Tongue (tissue), 1 donor: ENCODE measurements at regions not wholly inside any gene's neighbourhood (a gene's known extent, or its start where the extent isn't known, plus 50 kb on each side); places are given as distances from the start of the nearest gene placed in this dataset.

Experiments
- DNase-seq: peaks from one replicate; pipeline ENCODE4 v3.0.0-alpha.2; 2015

DNA sequence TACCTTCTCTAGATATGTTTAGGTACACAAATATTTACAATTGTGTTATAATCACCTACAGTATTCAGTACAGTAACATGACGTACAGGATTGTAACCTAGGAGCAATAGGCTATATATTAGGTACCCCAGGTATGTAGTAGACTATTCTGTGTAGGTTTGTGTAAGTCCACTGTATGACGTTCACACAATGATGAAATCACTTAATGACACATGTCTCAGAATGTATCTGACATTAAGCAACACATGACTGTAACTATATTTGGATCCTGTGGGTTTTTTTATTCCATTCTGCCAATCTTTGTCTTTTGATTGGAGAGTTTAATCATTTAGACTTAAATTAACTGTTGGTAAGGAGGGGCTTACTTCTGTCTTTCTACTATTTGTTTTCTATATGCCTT is 52.1 kb downstream of the STYXL2 start:
- DNase-seq = no peak

DNA sequence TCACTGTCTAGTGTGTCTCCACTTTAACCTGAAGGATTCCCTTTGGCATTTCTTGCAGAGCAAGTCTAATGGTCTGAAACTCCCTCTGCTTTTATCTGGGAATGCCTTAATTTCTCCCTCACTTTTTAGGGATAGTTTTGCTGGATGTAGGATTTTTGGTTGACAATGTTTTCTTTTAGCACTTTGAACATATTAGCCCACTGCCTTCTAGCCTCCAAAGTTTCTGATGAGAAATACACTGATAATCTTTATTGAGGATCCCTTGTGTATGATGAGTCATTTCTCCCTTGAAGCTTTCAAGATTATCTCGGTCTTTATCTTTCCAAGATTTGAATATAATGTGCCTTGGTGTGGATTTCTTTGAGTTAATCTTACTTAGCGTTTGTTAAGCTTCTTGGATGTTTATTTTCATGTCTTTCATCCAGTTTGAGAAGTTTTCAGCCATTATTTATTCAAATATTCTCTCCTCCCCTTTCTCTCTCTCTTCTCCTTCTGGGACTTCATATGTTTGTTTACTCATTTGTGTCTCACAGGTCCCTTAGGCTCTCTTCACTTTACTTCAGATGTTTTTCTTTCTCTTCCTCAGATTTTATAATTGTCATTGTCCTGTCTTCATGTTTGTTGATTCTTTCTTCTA is 53.1 kb downstream of the STYXL2 start:
- DNase-seq = no peak

DNA sequence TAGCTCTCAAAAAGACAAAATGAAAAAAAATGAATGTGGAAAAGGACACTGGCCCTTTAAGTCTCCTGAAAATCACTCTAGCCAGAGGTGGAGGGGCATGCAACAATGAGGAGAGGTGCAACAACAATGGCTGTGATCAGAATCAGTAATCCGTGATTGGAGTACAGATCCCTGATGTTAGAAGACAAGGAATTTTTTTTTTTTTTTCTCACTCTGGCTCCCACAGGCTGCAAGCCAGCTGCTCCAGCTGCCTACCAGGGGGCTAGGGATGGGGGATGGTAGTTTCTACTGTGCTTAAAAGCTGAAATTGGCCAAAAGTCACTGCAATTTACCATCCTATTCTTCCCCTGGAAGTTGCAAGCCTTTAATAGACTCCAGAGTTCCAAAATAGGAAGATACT is 54.5 kb downstream of the STYXL2 start:
- peak; percentile 77 for DNase-seq

DNA sequence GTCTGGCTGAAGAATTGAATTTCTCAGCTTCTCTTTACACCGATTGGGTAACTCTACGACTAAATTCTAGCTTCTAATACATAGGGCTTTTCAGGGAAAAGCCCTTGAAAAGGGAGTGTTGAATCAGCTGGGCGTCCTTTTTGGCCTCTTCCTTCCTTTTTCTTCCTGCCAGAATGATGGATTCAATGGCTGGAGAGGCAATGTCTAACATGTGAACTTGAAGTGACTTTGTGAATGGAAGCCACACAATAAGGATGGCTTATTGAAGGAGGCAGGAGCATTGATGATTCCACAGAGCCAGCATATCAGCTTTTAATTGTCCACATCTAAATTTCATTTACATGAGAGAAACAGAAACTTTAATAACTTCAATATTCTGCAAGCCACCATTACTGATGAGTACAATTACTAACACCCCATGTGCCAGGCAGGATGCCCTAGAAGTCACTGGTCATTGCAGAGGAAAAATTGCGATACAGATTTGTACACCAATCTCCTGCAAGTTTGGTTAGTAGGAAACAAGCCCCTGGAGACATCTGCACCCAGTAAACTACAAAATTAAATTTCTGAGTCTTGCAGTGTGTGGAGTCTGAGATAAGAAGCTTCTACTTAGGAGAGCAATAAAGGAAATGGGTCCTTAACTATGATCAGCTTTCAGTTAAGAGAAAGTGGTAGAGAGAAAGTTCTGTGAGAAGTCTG is 56.1 kb downstream of the STYXL2 start:
- no peak for DNase-seq

DNA sequence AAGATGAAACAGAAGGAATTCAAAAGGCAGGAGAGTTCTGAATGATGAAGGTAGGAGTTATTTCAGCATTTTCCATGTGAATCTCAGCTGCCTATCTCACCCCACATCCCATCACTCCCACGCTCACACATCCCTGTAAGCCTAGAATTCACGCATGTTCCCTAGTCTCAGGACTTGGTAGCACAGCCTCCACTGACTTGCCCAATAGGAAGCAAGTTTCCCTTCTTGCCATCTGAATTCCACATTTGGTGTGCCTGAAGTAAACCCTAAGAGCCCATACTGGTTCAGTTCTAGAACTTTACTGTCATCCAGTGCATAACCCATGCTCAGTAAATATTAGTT is 56.6 kb downstream of the STYXL2 start:
- no peak for DNase-seq

DNA sequence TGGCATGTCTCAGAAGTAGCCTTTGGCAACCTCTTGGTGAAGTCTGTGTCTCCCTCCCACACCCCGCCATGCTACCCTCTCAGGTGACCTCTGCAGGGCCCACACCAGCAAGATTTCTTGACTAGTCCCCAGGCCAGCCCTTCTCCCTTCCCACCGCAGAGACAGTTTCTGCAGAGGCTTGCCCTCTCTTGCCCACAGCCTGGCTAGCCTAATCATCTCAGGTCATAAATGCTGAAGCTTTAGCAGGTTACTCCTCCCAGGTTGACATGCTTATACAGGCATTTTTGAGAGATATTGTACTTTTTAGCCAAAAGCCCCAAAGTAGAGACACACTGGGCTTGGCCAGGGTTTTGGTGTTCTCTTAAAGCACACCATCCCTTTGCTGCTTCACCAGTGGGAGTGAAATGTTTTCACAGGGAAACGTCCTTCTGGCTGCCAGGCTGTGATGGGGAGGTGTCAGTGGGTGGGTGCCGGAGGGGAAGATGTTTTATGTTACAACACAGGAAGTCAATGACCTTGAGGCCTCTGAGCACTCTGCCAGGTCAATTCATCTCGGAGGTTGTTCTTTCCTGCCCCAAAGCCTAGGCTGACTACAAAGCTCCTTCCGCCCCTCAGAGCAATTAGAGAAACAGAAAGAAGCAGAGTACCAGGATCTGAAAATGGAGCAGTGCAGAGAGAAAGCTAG is 58.5 kb downstream of the STYXL2 start:
- no peak for DNase-seq

DNA sequence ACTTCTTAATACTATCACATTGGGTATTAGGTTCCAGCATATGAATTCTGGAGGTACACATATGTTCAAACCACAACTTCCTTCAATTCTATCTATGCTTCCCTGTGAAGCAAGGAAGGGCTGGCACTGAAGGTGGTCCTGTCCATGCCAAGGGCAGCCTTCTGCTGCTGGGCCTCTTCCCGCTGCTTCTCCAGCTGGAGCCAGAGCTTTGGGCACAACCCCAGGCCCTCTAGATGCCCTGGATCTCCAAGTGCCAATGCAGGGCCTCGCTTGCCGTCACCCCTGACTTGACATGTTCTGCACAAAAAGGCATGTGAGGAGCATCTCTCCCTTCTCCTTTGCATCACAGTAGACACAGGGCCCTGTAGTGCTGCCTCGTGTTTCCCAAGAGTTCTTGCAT is 62.6 kb downstream of the STYXL2 start:
- no peak for DNase-seq

DNA sequence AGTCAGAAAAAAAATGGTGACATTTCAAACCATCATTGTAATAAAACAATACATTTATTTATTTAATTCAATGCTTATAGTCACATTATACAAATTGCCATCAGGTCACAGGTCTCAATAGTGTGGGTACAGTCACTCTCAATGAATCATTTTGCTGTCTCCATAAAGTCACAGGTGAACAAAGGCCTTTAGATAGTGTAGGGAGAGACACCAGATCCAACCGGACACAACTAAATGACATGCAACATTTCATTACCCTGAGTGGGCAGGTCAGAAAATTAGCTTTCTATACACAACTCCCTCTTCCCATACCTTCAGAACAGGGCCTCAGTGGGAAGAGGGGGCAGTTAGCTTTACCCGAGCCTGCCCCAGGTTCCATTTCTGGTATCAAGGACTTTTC is 63.2 kb downstream of the STYXL2 start:
- no peak for DNase-seq

DNA sequence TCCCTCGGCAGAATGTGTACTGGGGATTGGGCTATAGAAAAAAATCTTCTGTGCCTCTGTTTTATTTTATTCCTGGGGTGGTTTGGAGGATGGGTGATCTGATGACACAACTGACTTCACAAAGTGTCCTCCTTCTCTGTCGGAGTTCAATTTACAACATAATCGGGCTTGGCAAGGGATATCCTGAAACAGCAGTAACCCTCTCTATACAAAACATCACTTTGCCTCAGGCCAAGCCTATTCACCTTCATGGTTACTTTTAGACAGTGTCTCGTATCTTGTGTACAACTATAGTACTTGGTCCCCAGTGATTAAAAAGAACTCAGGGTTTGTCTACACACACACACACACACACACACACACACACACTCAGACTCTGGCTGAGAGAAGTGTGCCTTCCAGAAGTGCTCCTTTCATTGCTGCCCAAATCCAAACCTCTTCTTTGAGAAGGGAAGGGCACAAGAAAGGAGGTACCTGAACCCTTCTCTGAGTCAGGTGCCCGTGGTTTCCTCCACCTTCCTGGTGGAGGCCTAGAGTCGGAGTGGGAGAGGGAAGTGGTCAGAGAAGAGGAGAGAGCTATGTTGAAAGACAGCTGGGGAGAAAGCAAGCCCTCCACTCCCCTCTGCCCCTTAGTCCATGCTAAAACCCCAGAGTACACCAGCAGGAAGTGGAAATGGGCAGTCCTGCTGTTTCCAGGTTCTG is 62.4 kb upstream of the POU2F1 start:
- no peak for DNase-seq

DNA sequence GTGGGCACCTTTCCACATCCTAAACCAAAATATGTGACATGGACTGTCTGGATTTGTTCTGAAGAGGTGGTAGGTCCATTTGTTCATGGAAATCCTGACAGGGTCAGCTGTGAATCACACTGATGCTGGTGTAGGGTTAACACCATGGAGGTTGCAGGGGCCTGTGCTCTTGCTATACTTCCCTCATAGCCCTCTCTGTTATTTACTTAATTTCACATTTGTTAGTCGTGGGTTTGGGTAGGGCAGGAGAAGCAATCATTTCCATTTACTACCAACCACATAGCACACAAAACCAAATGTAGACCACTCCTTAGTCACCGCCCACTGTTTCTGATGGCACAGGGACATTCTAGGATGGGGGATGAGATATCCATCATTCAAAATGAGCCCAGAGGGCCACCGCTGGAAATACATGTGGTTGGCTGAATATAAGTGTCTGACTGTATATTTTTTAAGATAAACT is 61.8 kb upstream of the POU2F1 start:
- DNase-seq = no peak

DNA sequence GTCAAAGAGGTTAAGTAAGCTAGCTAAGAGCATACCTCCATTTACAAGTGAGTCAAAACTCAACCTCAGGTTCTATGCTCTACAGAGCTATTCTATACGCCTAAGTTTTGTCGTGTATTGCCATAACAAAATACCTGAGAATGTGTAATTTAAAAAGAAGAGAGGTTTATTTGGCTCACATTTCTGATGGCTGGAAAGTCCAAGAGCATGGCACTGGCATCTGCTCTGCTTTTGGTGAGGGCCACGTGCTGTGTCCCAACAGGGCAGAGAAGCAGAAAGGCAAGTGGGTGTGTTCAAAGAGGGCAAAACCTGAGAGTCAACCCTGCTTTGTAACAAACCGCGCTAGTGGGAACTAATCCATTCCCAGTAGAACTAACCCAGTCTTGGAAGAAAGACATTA is 60.9 kb upstream of the POU2F1 start:
- DNase-seq = no peak

DNA sequence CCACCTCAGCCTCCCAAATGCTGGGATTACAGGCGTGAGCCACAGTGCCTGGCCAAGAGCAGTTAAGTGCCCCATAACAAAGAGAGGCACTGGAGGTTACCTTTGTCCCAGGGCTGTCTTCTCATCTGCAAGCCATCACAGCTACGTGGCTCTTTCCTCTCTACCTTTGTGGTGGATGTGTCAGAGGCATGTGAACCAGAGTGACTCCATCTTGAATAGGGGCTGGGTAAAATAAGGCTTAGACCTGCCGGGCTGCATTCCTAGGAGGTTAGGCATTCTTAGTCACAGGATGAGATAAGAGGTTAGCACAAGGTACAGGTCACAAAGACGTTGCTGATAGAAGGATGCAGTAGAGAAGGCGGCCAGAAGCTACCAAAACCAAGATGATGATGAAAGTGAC is 59.4 kb upstream of the POU2F1 start:
- DNase-seq = no peak

DNA sequence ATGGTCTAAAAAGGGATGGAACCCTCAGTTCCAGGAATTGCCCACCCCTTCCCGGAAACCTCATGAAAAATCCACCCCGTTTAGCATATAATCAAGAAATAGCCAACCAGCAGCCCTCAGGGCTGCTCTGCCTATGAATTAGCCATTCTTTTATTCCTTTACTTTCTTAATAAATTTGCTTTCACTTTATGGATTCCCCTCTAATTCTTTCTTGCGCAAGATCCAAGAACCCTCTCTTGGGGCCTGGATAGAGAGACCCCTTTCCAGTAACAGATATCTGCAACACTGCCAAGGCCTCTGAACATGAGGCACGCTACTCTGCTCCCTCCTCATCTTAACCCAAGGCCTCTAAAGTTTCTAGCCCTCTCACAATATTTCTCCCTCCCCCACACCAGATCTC is 58.9 kb upstream of the POU2F1 start:
- peak; percentile 38 for DNase-seq

DNA sequence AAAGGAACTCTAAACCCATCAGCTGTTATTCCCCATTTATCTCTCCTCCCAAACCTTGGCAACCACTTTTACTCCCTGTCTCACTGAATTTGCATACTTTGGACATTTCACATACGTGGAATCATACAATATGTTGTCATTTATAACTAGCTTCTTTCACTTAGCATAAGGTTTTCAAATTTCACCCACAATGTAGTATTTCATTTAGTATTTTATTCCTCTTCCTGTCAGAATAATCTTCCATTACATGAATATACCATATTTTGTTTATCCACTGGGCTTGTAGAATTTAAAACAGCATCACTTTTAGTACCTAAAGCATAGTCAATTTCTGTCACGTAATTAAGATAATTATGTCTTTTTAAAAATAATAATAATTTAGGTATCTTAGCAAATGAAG is 55.5 kb upstream of the POU2F1 start:
- DNase-seq = no peak

DNA sequence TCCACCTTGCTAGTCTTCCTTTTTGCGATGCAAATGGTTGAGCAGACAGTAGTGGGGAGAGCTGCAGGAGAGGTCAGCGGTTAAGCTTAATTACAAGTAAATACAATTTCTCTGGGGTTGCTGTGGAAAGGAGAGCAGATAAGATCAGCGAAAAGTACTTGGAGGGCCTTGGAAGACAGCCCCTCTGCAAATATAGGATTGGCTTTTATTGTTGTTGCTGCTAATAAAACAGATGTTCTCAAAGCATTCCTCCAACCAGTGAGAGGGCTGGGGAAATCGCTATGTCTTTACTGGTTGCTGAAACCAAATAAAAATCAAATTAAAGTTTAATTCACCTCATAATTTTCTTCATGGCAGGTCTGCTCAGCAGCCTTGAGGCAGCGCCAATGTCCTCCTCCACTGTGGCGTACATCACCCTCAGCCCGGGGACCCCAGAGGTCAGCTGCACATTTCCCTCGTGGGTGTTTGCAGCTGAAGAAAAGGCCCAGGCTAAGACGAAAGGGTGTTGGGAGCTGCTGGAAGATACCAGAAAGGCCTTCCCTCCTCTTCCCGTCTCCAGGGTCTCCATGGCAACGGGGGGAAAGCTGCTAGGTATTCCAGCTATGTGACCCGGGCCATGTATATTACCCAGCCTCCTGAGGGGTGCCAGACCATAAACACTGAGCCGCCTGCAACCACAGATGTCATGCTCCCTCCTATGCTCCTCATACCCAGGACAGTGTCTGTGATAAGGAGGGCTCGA is 54.6 kb upstream of the POU2F1 start:
- peak; percentile 52 for DNase-seq

DNA sequence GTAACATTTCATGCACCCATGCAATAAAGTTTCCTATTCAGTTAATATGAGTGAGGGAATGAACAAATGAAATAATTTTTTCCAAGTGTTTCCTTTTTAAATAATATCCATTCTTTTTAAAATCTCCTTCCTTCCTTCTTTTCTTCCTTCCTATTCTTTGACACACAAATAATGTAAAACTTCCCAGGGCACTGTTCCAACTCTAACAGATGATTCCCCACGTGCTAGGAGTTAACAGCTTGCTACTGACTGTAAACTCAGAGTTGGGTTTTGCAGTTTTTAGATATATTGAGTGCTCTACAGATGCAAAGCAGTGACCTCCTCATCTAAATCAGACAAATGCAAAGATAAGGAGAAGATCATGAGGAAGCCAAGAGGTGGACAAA is 54.0 kb upstream of the POU2F1 start:
- DNase-seq = peak; percentile 70

DNA sequence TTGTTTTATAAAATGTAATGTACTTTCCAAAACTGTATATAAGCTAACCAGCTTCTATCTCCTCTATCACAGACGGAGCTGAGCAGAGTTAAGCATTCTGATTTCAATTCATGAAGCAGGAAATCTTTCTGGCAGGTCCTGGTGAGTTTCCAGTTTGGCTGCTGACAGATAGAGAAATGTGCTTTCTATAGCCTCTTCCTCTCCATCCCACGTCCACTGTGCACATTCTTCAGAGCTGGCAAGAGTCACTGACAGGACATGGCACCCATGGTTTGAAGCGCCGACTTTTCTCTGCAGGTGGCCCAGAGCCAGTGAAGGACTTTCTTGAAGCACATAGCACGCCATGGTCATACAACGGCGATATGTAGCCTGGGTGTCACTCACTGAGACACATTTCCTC is 52.3 kb upstream of the POU2F1 start:
- no peak for DNase-seq

DNA sequence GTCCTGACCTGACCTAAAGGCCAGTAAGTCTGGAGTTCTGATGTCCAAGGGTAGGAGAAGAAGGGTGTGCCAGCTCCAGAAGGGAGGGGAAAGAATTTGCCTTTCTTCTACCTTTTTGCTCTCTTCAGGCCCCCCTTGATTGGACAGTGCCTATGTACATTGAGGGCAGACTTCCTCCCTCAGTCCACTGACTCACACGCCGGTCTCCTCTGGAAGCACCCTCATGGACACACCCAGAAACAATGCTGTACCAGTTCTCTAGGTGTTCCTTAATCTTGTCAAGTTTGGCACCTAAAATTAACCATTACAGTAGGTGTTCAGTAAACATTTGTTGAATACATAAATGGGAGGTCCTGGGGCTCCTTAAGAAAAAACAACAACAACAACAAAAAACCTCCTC is 51.0 kb upstream of the POU2F1 start:
- DNase-seq = no peak
